Tibial nerve (tissue), 4 donors: ENCODE measurements at regions not wholly inside any gene's neighbourhood (a gene's known extent, or its start where the extent isn't known, plus 50 kb on each side); places are given as distances from the start of the nearest gene placed in this dataset.

Experiments used
- DNase-seq, 2 donors: peaks; one replicate each; pipeline ENCODE4 v3.0.0-alpha.2; 2019; ENCODE audit warnings: low spot score in 2 of 2
- H3K27ac ChIP-seq, 4 donors: fragments of 200-600 bp; sonication (generic) in 3 of 4; one replicate each; pipeline ENCODE4 v1.5.1; 2017 to 2019; ENCODE audit warnings: mild to moderate bottlenecking in 1 of 4
- H3K27me3 ChIP-seq, 2 donors: fragments of 200-600 bp; sonication (generic) in 1 of 2; one replicate each; pipeline versions ENCODE4 v1.5.1 to v1.6.0; 2017 to 2019
- H3K36me3 ChIP-seq, 3 donors: fragments of 200-600 bp; sonication (generic); one replicate each; pipeline ENCODE4 v1.5.1; 2018 to 2019
- H3K4me1 ChIP-seq, 4 donors: fragments of 200-600 bp; sonication (generic) in 3 of 4; one replicate each; pipeline ENCODE4 v1.5.1; 2017 to 2019
- H3K4me3 ChIP-seq, 4 donors: fragments of 200-600 bp; sonication (generic) in 3 of 4; one replicate each; pipeline ENCODE4 v1.5.1; 2017 to 2019; ENCODE audit warnings: mild to moderate bottlenecking in 1 of 4, moderate library complexity in 1 of 4
- H3K9me3 ChIP-seq, 4 donors: fragments of 200-600 bp; sonication (generic) in 3 of 4; one replicate each; pipeline ENCODE4 v1.5.1; 2017 to 2019
- CTCF ChIP-seq, 5 experiments: fragments of 200-600 bp in 3 of 5; fragments of 450-650 bp in 2 of 5; sonication (generic) in 3 of 5; IDR thresholded peaks; one replicate each; pipeline ENCODE4 v1.5.1; 2016 to 2019; ENCODE audit warnings: antibody characterized with exemption in 5 of 5, mild to moderate bottlenecking in 3 of 5, moderate library complexity in 2 of 5
- EP300 ChIP-seq, 2 donors: sonication (generic); formaldehyde crosslinking; IDR thresholded peaks; one replicate each; pipeline ENCODE4 v1.6.1; 2017; ENCODE audit warnings: antibody characterized with exemption in 2 of 2, mild to moderate bottlenecking in 1 of 2
- POLR2A ChIP-seq, 2 donors: fragments of 450-650 bp; IDR thresholded peaks; one replicate each; pipeline ENCODE4 v1.6.1; 2017; ENCODE audit warnings: antibody characterized with exemption in 2 of 2, mild to moderate bottlenecking in 2 of 2, moderate library complexity in 2 of 2
- WGBS, 2 donors: methylation state at CpG; one replicate each; pipeline ENCODE4 v1.1.5; 2018; 5-methylcytosine and 5-hydroxymethylcytosine counted together

GRCh38 chr2:58871469-58872142, 630.5 kb upstream of the FANCL start:
- Histone ChIP-seq H3K4me1 (no peaks in the 10 kb centered on the region), H3K4me3 (no peak overlapping the region), H3K36me3 (no peaks in the 10 kb centered on the region), H3K27me3 (no peaks in the 10 kb centered on the region), H3K9me3 (no peaks in the 10 kb centered on the region), H3K27ac (no peak overlapping the region)
- no peak for DNase-seq
- TF ChIP-seq POLR2A (IDR thresholded peaks at IDR 0.05), result no peak
- TF ChIP-seq CTCF (IDR thresholded peaks at IDR 0.05), result no peak
- TF ChIP-seq EP300 (IDR thresholded peaks at IDR 0.05), result no peak
- 90 to 98% methylated on average over 4 of the region's 4 CpGs for WGBS, 2 donors

GRCh38 chr2:58870704-58871103, 629.6 kb upstream of the FANCL start:
- no peaks in the 10 kb centered on the region for H3K9me3 ChIP-seq
- no peak for DNase-seq
- no peak overlapping the region for H3K4me3 ChIP-seq
- 53 to 73% methylated on average over 2 of the region's 2 CpGs for WGBS, 2 donors
- no peaks in the 10 kb centered on the region for H3K4me1 ChIP-seq
- TF ChIP-seq CTCF (IDR thresholded peaks at IDR 0.05), result no peak
- TF ChIP-seq EP300 (IDR thresholded peaks at IDR 0.05), result no peak
- no peak for TF ChIP-seq POLR2A (IDR thresholded peaks at IDR 0.05)
- H3K27ac ChIP-seq, result no peak overlapping the region
- H3K36me3 ChIP-seq, result no peaks in the 10 kb centered on the region
- H3K27me3 ChIP-seq, result no peaks in the 10 kb centered on the region

GRCh38 chr2:58866946-58867345, 625.8 kb upstream of the FANCL start:
- Histone ChIP-seq H3K9me3 (no peaks in the 10 kb centered on the region), H3K27me3 (no peaks in the 10 kb centered on the region), H3K36me3 (no peaks in the 10 kb centered on the region), H3K4me1 (no peaks in the 10 kb centered on the region), H3K4me3 (no peak overlapping the region), H3K27ac (no peak overlapping the region)
- no peak for DNase-seq
- no peak for TF ChIP-seq CTCF (IDR thresholded peaks at IDR 0.05)
- no peak for TF ChIP-seq POLR2A (IDR thresholded peaks at IDR 0.05)
- TF ChIP-seq EP300 (IDR thresholded peaks at IDR 0.05), result no peak
- WGBS, 2 donors, result 47 to 58% methylated on average over 1 of the region's 1 CpG

DNA sequence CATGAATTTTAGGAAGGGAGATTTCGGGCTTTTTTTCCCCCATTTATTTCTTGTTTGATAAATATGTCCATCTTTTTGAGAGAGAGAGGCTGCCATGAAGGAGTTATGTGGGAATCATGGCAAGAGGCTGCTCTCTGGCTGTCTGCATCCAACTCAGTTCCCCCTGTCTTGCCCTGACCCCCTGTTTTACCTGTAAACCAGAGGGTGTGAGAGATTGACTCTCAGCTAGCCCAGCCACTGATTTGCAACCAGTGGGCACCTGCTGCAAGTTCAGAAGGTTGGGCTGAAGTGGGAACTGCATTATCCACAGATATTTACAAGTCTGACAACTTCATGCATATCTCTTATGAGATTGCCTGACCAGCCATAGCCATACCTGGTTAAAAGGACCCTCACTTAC, 625.4 kb upstream of the FANCL start:
- no peak overlapping the region for H3K27ac ChIP-seq
- WGBS, 2 donors, result 72 to 77% methylated on average over 1 of the region's 1 CpG
- H3K4me1 ChIP-seq, result no peaks in the 10 kb centered on the region
- H3K27me3 ChIP-seq, result no peaks in the 10 kb centered on the region
- no peak for DNase-seq
- H3K36me3 ChIP-seq, result no peaks in the 10 kb centered on the region
- no peak for TF ChIP-seq CTCF (IDR thresholded peaks at IDR 0.05)
- TF ChIP-seq POLR2A (IDR thresholded peaks at IDR 0.05), result no peak
- no peak for TF ChIP-seq EP300 (IDR thresholded peaks at IDR 0.05)
- H3K9me3 ChIP-seq, result no peaks in the 10 kb centered on the region
- no peak overlapping the region for H3K4me3 ChIP-seq

GRCh38 chr2:58866040-58866439, 624.9 kb upstream of the FANCL start:
- no peaks in the 10 kb centered on the region for H3K9me3 ChIP-seq
- WGBS, 2 donors, result 50 to 54% methylated on average over 6 of the region's 6 CpGs
- no peaks in the 10 kb centered on the region for H3K4me1 ChIP-seq
- no peak overlapping the region for H3K4me3 ChIP-seq
- H3K27ac ChIP-seq, result no peak overlapping the region
- TF ChIP-seq CTCF (IDR thresholded peaks at IDR 0.05) (no peak), POLR2A (IDR thresholded peaks at IDR 0.05) (no peak), EP300 (IDR thresholded peaks at IDR 0.05) (no peak)
- no peak for DNase-seq
- H3K36me3 ChIP-seq, result no peaks in the 10 kb centered on the region
- no peaks in the 10 kb centered on the region for H3K27me3 ChIP-seq
